ENCODE measurements at regions not wholly inside any gene's neighbourhood (a gene's known extent, or its start where the extent isn't known, plus 50 kb on each side); places are given as distances from the start of the nearest gene placed in this dataset.

- TF ChIP-seq SIN3A (IDR thresholded peaks at IDR 0.05; ENCODE audit: borderline replicate concordance, insufficient read depth, low read length), result no peak
- TF ChIP-seq TAF1 (IDR thresholded peaks at IDR 0.05; ENCODE audit: borderline replicate concordance, insufficient read depth, low read length), result no peak
- TF ChIP-seq POLR2AphosphoS5 (IDR thresholded peaks at IDR 0.05; ENCODE audit: low read depth, low read length), result no peak
- no peak for TF ChIP-seq FOXP2 (optimal IDR thresholded peaks at IDR 0.05; ENCODE audit: borderline replicate concordance, extremely low read depth, extremely low read length, insufficient read depth)
- TF ChIP-seq, protein P1, sequence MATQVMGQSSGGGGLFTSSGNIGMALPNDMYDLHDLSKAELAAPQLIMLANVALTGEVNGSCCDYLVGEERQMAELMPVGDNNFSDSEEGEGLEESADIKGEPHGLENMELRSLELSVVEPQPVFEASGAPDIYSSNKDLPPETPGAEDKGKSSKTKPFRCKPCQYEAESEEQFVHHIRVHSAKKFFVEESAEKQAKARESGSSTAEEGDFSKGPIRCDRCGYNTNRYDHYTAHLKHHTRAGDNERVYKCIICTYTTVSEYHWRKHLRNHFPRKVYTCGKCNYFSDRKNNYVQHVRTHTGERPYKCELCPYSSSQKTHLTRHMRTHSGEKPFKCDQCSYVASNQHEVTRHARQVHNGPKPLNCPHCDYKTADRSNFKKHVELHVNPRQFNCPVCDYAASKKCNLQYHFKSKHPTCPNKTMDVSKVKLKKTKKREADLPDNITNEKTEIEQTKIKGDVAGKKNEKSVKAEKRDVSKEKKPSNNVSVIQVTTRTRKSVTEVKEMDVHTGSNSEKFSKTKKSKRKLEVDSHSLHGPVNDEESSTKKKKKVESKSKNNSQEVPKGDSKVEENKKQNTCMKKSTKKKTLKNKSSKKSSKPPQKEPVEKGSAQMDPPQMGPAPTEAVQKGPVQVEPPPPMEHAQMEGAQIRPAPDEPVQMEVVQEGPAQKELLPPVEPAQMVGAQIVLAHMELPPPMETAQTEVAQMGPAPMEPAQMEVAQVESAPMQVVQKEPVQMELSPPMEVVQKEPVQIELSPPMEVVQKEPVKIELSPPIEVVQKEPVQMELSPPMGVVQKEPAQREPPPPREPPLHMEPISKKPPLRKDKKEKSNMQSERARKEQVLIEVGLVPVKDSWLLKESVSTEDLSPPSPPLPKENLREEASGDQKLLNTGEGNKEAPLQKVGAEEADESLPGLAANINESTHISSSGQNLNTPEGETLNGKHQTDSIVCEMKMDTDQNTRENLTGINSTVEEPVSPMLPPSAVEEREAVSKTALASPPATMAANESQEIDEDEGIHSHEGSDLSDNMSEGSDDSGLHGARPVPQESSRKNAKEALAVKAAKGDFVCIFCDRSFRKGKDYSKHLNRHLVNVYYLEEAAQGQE (IDR thresholded peaks at IDR 0.05; ENCODE audit: insufficient read depth in 1 of 2, low read depth in 2 of 2, low read length in 2 of 2), result no peak
Measured at GRCh38 chr5:163347671-163348070, 89.7 kb upstream of the CCNG1 start.

- TF ChIP-seq POLR2AphosphoS5 (IDR thresholded peaks at IDR 0.05; ENCODE audit: low read depth, low read length) (no peak), TAF1 (IDR thresholded peaks at IDR 0.05; ENCODE audit: borderline replicate concordance, insufficient read depth, low read length) (no peak), FOXP2 (optimal IDR thresholded peaks at IDR 0.05; ENCODE audit: borderline replicate concordance, extremely low read depth, extremely low read length, insufficient read depth) (no peak), SIN3A (IDR thresholded peaks at IDR 0.05; ENCODE audit: borderline replicate concordance, insufficient read depth, low read length) (no peak)
- TF ChIP-seq, protein P1 (IDR thresholded peaks at IDR 0.05; ENCODE audit: insufficient read depth in 1 of 2, low read depth in 2 of 2, low read length in 2 of 2), result no peak
Measured at GRCh38 chr5:163350083-163350482, 87.3 kb upstream of the CCNG1 start.

- TF ChIP-seq POLR2AphosphoS5 (IDR thresholded peaks at IDR 0.05; ENCODE audit: low read depth, low read length) (no peak), FOXP2 (optimal IDR thresholded peaks at IDR 0.05; ENCODE audit: borderline replicate concordance, extremely low read depth, extremely low read length, insufficient read depth) (no peak), TAF1 (IDR thresholded peaks at IDR 0.05; ENCODE audit: borderline replicate concordance, insufficient read depth, low read length) (no peak), SIN3A (IDR thresholded peaks at IDR 0.05; ENCODE audit: borderline replicate concordance, insufficient read depth, low read length) (no peak)
- TF ChIP-seq, protein P1 (IDR thresholded peaks at IDR 0.05; ENCODE audit: insufficient read depth in 1 of 2, low read depth in 2 of 2, low read length in 2 of 2), result no peak
Measured at GRCh38 chr5:163352531-163352930, 84.9 kb upstream of the CCNG1 start.

DNA sequence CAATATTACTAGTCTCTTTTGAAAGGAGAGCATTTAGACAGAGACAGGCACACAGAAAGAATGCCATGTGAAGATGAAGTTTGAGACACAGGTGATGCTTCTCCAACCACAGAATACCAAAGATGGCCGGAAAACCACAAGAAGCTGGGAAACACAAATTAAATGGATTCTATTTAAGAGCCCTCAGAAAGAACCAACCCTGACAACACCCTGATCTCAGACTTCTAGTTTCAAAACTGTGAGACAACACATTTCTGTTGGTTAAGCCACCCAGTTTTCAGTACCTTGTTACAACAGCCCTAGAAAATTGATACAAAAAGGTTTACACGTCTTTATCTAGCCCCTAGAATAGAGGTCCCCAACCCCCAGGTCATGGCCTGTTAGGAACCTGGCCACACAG lies 79.8 kb upstream of the CCNG1 start:
- TF ChIP-seq SIN3A (IDR thresholded peaks at IDR 0.05; ENCODE audit: borderline replicate concordance, insufficient read depth, low read length) (no peak), POLR2AphosphoS5 (IDR thresholded peaks at IDR 0.05; ENCODE audit: low read depth, low read length) (no peak), FOXP2 (optimal IDR thresholded peaks at IDR 0.05; ENCODE audit: borderline replicate concordance, extremely low read depth, extremely low read length, insufficient read depth) (no peak), TAF1 (IDR thresholded peaks at IDR 0.05; ENCODE audit: borderline replicate concordance, insufficient read depth, low read length) (no peak)
- TF ChIP-seq, protein P1 (IDR thresholded peaks at IDR 0.05; ENCODE audit: insufficient read depth in 1 of 2, low read depth in 2 of 2, low read length in 2 of 2), result no peak

DNA sequence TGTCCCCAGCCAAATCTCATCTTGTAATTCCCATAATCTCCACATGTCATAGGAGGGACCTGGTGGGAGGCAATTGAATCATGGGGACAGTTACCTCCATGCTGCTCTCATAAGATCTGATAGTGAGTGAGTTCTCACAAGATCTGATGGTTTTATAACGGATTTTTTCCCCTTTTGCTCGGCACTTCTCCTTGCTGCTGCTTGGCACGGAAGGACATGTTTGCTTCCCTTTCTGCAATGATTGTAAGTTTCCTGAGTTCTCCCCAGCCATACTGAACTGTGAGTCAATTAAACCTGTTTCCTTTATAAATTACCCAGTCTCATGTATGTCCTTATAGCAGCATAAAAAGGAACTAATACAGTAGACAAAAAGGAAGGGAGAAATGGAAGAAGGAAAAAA lies 76.7 kb upstream of the CCNG1 start:
- TF ChIP-seq TAF1 (IDR thresholded peaks at IDR 0.05; ENCODE audit: borderline replicate concordance, insufficient read depth, low read length) (no peak), POLR2AphosphoS5 (IDR thresholded peaks at IDR 0.05; ENCODE audit: low read depth, low read length) (no peak), SIN3A (IDR thresholded peaks at IDR 0.05; ENCODE audit: borderline replicate concordance, insufficient read depth, low read length) (no peak), FOXP2 (optimal IDR thresholded peaks at IDR 0.05; ENCODE audit: borderline replicate concordance, extremely low read depth, extremely low read length, insufficient read depth) (no peak)
- TF ChIP-seq, protein P1 (IDR thresholded peaks at IDR 0.05; ENCODE audit: insufficient read depth in 1 of 2, low read depth in 2 of 2, low read length in 2 of 2), result no peak
